Activated CD4-positive, alpha-beta T cell treated with anti-CD3 and anti-CD28 coated beads, Interleukin-2, Interleukin-6, amounts not matched to agents 100 ng/mL and 50 ng/mL, durations not matched to agents 16 hours and 8 hours (primary cell): ENCODE measurements at regions not wholly inside any gene's neighbourhood (a gene's known extent, or its start where the extent isn't known, plus 50 kb on each side); places are given as distances from the start of the nearest gene placed in this dataset.
"Not testable (repeated sequence)": the region's sequence is repeated elsewhere in the genome, so short reads cannot be mapped to it uniquely, and the experiment has no call there.

Experiments used
- DNase-seq: peaks from one replicate; pipeline ENCODE4 v3.0.0-alpha.2; 2020

DNA sequence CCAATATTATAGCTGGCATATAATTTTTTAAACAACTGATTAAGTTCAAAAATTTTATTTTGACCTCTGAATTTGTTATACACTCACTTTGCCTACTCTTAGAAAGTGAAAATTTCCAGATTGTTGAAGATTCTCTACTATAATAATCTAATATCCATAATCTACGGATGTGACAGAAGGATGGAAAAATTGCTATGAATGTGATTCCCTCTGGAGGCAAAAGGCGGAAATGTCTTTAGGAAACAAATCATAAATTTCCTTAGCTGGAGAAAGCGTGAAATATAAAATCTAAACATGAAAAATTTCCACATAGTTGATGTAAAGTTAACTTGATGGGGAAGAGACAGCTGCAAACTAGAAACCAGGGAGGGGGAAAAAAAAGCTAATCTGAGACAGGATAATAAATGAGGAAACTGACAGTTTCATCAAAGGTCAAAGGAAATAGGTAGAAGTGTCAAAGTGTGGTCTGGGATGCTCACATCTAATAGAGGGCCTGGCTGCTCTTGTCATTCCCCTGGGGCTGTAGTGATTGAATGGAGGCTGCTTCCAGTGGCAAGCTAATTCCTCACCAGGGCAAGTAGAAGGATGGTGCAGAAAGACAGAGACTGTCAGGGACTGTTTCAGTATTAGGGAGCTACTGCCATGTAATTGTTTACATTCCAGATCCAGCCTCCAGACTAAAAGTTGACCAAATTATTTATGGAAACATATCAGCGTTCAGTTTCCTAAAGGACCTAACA is 264.5 kb downstream of the SDHAF3 start:
- DNase-seq, result no peak

DNA sequence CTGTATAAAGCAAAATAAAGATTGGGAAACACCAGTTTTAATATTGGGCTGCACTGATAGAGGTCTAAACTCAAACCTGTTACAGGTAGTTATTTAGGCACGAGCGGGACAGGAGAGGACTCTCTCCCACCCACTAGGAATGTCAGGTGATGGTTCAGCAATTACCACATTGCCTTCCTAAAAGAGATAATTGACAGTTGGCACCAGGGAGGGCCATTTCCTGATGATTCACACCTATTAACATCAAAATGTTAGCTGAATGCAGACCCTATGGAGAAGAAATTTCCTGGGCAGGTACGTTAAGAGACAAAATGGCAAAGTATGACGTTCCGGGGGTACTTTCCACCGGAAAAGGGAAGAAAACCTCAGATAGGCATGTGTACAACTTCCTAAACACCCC is 272.6 kb downstream of the SDHAF3 start:
- no peak for DNase-seq

DNA sequence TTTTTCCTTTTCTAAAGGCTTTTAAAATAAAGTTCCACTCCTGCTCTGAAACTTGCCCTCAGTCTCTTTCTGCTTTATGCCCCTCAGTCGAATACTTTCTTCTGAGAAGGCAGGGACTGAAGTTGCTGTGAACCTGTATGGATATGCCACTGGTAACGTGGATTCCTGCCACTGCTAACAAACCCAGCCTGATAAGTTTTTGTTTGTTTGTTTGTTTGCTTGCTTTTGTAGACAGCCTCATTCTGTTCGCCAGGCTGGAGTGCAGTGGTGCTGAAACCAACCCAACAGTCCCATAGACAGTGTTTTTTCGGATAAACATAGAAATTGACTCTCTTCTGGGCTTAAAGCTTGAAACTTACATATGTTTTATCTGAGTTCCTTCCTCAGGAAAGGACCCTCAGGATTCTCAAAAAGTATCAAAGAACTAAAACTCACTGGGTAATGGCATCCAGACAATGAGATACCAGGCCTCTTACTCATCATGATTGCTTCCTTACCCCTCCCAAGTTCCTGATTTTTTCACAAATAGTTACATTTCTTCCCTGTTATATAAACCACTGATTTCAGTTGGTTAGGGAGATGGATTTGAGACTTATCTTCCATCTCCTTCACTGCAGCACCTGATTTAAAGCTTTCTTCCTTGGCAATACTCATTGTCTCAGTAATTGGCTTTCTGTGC is 273.6 kb downstream of the SDHAF3 start:
- DNase-seq, result no peak

DNA sequence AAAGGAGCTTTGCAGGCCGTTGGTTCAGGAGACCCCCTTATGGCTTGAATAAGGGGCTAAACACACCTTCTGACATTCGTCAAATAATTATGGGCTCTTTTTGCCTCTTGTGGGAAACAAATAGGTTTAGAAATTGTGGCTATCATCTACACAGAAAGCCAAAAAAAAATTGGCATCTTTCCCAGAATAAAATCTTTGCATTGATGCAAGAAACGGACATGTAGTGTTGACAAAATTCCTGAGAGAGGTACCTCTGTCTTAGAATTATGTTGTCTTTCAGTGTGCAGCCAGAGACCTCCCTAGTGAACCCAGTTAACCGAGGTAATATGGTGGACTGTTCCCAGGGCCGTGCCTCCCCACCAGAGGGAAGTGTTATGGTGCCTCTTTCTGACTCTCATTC is 283.9 kb downstream of the SDHAF3 start:
- no peak for DNase-seq

DNA sequence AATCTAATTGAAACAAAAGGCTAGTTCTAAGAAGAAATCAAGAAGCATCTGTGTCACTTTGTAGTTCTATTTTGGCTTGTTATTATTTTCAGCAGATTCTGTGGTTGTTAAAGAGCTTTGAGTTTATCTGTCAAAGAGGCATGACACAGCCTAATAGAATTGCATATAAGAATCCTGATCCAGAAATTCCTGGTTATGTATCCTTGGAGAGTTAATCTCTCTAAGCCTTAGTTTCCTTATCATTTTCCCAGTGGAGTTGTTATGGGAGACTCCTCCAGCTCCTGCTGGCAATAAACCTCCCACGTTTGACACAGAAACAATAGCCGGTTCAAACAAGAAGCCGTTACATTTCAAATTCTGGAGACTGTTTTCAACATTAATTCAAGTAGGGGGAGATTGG is 288.3 kb downstream of the SDHAF3 start:
- DNase-seq, result no peak

DNA sequence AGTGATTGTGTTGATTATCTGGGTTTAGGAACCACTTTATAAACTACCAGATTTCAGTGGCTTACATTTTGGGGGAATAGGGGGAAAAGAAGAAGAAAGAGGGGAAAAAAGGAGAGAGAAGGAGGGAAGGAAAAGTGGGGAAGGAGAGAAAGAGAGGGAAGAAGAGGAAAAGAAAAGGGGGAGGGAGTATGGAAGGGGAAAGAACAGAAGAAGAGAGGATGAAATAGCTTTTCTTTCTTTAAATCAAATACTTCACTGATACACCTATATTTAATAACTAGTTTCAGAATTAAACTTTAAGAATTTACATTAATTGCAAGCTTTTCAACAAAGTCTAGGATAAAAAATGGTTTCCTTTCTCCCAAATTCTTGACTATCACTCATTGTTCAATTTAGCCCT is 289.6 kb downstream of the SDHAF3 start:
- no peak for DNase-seq

DNA sequence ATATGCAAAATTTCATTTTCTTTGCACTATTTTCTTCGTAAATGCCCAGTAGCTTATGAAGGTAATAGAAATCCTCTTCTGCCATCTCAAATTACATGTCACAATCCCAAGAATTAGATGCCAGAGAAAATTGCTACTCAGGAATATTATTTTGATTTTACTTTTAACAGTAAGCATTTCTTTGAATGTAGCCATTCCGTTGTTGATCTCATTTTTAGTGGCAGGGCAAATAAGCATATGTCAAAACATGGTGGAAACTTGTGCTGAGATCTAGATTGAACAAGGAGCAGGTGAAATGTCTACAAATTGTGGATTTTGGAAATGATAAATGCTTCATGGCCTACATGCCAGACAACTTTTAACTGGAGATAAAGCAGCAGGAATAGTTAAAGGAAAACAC is 291.8 kb downstream of the SDHAF3 start:
- DNase-seq, result no peak

DNA sequence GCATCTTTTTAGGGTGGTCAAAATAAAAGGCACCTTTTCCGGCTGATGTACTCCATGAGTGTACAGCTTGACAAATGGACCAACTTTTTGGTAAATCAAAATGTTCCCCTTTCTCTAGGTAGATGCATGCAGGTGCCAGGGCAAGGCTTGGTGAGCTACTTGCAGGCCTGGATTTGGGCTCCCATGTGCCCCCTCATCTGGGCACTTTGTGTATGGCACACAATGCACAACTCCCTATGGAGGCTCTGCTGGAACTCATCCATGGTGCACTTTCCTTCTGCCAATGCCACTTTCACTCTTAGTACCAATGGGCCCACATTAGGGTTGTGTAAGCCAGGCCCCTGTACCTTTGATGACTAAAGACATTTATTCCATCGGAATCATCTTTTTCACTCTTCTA is 300.8 kb downstream of the SDHAF3 start:
- DNase-seq, result no peak

DNA sequence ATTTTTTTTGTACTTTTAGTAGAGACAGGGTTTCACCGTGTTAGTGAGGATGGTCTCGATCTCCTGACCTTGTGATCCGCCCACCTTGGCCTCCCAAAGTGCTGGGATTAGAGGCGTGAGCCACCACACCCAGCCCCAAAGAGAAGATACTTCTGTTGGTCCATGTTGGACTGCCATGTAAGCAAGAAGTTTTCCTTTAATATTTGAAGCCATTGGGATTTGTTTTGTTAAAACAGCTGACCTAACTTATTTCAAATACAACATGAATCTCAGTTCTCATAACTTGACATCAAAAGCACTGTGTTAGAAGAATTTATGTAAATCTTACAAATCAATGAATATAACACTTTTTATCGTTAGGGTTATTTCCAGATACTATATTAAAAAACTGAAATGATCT is 302.4 kb downstream of the SDHAF3 start:
- DNase-seq, result no peak

DNA sequence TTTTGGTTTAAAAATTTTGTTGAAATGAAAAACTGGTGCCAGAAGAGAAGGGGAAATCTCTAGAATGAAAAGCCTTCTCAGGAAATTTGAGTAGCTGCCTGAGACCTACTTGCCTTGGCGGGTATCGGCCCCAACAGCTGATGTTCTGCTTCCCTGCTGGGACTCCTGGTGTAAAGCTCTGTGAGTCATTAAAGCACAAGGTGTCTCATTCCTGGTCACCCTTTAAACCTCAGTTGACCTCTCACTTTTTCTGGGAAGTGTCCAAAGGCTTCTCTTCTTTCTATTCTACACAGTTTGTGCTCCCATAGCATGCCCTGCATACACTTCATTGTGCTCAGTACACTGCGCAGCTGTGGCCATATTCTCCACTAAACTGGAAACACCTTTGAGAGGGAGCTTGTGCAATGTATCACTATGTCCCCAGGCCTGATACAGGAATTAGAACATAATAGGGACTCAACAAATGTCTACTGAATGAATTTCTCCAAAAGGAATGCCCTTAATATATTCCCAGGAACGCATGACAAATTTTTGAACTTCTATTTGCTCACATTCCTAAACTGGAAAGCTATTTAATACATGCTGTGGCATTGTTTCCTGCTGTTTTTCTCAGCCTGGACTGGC is 303.9 kb downstream of the SDHAF3 start:
- DNase-seq, result no peak

DNA sequence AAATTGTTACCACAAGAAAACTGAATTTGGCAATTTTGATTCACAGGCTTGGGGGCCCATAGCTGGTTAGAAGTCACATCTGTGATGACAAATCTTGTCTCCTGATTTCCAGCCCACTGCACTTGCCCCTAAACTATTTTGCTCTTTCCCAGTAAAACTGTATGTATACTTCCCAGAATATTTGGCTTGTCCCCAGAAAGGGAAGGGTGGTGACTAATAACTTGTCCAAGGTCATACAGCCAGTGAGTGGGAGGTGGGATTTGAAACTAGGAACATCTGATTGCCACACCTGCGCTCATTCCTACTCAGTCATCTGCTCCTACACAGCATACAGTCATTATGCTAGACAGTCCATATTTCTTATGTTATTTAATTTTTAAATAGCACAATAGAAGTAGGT is 304.5 kb downstream of the SDHAF3 start:
- no peak for DNase-seq

DNA sequence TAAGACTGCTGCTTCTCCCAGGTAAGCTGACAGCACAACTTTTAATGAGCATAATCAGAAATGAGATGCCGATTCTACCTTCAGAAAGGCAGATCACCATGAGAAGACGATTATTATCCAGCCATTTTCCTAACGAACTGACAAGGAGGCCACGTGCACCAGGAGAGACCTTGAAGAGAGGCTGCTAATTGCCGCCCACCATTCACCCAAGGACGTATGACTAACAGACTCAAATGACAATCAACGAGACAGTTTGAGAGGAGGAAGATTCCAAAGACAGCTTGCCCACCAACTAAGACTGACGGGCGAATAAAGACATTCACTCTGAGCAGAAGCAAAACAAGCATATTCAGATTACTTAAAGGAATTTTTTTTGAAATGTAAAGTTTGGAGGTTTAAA is 301.9 kb upstream of the TAC1 start:
- DNase-seq, result no peak

DNA sequence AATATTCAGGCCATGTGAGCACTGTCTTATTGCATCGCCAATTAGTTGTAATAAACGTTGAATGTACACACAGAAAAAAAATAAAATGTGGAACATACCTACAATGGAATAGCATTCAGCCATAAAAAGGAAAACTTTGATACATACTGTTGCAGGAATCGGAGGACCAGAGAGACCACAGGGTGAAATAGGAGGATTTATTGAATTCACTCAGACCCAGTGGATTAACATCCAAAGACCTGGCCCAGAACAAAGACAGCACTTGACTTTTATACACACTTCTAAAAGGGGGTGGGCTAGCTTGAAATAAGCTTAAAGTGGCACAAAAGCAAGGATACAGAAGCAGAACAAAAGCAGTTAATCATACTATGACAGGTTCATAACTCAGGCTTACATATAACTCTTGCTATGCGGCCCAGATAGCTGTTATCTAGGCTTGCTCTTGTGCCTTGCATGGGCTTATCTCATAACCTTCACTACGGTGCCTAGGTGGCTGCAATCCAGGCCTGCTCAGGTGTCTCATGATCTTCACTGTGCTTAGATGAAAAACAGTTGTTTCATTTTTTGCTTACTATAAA is 292.2 kb upstream of the TAC1 start:
- no peak for DNase-seq

DNA sequence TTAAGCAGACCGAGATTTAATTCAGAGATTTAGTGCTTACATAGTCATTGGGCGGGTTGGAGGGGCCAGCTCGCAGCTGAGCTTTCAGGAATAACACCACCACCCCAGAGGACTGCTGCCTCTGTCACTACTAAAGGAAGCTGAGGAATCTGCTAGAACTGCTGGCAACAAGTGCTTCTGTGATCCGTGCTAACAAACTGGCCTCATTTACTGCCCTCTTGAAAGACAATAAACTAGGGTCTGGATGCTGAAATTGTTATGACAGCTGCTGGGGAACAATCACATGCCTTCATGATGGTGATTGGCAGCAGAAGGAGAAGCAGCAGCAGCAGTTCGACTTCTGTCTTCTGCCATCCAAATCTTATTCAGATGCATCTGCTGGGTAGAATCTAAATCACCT is 285.5 kb upstream of the TAC1 start:
- no peak for DNase-seq

DNA sequence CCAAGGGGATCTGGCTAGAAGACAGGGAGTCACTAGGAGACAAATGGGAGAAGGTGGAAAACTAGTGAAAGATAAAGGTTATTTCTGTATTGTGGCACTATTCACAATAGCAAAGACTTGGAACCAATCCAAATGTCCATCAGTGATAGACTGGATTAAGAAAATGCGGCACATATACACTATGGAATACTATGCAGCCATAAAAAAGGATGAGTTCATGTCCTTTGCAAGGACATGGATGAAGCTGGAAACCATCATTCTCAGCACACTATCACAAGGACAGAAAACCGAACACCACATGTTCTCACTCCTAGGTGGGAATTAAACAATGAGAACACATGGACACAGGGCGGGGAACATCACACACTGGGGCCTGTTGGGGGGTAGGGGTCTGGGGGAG is 282.4 kb upstream of the TAC1 start:
- not testable (repeated sequence) for DNase-seq

DNA sequence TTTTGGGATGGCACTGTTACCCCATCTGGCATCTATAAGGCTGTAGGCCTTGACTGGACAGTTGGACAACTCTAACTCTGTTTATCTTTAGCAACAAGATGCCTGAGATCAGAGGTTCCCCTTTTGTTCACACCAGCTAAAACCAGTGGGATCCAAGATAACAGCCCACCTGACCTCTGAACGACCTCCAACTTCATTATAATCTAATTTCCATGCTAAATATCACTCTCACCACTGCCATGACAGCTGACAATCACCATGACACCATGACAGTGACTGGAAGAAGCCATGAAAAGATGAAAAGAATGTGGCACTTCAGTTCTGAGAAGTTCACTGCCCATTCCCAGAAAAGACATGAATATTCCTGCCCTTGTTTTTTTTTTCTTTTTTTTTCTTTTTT is 281.4 kb upstream of the TAC1 start:
- DNase-seq, result no peak

DNA sequence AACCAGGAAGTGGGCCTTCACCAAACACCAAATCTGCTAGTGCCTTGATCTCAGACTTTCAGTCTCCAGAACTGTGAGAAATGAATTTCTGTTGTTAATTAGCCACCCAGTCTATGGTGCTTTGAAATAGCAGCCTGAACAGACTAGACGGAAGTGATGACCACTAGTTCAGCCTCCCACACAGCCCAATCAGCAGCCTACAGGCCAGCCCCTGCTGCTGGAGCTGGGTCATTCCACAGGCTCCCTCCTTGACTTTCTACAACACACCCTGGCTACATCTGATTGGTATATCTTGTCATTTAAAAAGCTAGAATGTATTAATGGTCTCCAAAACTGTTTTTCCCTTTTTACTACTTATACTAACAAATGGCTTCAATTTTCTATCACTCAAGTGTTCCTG is 277.2 kb upstream of the TAC1 start:
- no peak for DNase-seq

DNA sequence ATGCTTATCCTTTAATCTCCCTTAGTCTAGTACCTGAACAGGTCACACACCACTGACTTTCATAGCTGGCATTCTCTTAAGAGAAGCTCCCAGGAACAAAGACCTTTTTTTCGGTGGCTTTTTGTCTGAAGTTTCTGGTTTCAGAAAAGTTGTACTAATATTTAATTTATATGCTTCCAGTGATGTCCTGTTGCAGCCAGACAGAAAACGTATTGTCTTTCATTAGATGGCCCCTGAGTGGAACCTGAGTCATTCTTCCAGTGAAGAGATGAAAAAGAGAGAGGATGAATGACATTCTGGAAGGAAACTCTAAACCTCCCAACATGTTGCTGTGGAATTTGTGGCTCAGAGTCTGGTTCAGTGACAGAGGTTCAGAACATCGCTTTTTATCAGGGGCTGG is 274.8 kb upstream of the TAC1 start:
- no peak for DNase-seq

DNA sequence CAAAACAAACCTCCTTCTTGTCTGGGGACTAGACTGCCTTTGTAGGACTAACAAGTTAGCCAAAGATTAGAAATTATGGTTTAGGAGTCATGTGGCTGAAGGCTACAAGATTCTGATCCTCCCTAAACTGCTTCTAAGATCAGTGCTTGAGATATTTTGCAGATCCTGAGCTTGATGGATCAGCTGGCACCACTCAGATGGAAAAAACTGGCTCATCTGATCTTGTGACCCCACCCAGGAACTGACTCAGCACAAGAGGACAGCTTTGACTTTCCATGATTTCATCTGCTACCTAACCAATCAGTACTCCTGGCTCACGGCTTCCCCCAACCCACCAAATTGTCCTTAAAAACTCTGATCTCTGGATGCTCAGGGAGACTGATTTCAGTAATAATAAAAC is 271.5 kb upstream of the TAC1 start:
- DNase-seq, result no peak

DNA sequence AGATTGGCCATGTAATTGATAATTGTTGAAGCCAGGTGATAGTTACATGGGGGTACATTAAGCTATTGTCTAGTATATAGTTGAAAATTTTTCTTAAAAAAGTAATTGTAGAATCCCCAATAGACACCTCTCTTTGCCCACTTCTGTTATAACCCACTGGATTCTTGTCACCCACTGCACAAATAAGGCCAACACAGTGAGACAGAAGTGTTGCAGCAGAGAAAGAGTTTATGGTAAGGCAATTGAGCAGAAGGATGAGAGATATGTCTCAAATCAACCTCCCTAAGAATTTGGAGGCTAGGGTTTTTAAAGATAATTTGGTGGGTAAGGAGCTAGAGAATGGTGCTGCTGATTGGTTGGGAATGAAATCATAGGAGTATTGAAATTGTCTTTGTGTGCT is 270.3 kb upstream of the TAC1 start:
- no peak for DNase-seq

DNA sequence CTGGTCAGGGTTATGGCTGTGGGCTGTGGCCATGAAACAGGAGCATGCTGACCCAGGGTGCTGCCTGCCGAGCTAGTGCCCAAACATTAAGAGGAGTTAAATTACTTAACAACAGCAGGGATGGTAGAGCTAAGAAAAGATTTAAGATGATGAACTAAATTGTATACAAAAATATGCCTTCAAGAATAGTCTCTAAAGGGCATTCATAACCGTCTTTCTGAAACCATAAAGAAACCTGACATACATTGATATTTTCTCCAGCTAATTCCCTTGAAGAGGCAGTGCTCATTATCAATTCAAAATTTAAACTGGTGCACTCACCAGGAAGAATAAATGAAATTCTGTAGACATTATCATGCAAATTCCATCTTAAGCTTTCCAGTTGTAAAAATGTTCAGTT is 265.8 kb upstream of the TAC1 start:
- DNase-seq, result no peak

DNA sequence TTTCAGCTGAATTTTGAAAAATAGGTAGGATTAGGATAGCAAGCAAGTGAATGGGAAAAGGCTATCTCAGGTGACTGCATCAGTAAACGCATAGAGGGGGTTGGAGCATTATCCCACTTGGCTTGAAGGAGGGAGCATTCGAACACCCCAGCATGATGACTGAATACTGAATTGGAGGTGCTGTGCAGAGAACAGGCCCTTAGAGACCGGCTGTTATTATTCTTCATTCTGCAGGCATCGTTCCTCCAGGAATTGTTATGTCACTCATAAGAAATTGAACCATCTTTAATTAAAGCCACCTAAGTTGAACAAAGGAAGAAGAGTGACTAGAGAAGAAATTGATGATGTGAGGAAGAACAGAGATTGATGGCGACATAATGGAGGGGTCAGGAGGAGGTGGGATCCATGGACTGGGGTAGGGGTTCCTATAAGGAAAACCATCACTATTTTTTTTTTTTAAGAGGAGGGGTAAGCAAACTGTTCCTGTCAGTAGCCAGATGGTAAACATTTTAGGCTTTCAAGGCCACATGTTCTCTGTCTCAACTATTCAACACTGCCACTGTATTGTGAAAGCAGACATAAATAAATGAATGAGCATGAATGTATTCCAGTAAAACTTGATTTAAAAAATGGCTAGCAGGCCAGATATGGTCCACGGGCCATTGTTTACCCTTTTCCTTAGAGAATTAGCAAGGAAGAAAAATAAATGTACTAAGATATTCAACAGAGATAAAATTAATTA is 264.7 kb upstream of the TAC1 start:
- no peak for DNase-seq

DNA sequence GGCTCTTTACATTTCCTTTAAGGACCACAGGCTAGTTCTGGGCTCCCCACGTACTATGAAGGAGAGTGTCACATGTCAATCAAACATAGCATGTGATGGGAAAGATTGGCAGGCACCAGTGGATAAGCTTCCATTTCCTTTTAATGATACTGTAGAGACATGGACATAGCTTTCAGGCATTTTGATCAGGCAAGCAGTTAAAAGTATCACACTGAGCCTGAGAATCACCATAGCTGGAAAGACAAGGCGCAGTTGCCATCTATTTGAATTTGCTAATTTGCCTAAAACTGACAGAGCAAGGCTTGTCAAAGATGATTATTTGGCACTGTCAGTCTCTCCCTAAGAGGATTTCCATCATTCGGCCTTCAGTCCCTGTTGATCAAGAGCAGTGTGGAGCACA is 263.4 kb upstream of the TAC1 start:
- no peak for DNase-seq

DNA sequence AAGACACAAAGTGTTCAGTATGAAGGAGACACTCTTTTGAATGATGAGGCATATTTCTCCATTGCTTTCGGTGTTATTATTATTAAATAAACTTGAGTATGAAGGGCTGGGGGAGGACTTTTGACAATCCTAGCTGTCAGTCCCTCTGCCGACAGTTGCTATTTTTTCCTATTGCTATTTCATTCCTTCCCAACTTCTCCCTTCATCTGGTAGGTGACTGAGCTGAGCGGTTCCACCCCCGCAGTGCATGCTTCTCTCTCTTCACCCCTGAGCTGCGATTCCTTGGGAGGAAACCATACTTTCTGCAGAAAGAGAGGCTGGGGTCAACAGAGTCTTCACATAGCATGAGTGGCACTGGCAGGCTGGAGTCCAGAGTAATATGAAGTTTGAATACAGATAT is 261.2 kb upstream of the TAC1 start:
- no peak for DNase-seq
